GM23338 (cell line): ENCODE measurements at regions not wholly inside any gene's neighbourhood (a gene's known extent, or its start where the extent isn't known, plus 50 kb on each side); places are given as distances from the start of the nearest gene placed in this dataset.

ENCODE experiments used
- ATAC-seq: fragments of 200-7000 bp; cut with Tn5 transposase; 3 replicates; pipeline ENCODE4 v1.9.1; 2020
- DNase-seq: peaks from one replicate; pipeline ENCODE4 v3.0.0-alpha.2; 2015; ENCODE audit warnings: low spot score
- H2AFZ ChIP-seq: fragments of 200-600 bp; sonication (generic); 2 replicates; pipeline ENCODE4 v1.8.0; 2016; ENCODE audit warnings: antibody characterized with exemption, mild to moderate bottlenecking, moderate library complexity
- H3F3A ChIP-seq: fragments of 200-600 bp; sonication (generic); replicated peaks from 2 replicates; pipeline ENCODE4 v1.8.0; 2017; ENCODE audit warnings: antibody characterized with exemption, mixed run types, low read depth
- H3K27ac ChIP-seq: fragments of 200-600 bp; sonication (generic); 2 replicates; pipeline ENCODE4 v1.6.1; 2016; ENCODE audit warnings: low read depth
- H3K27me3 ChIP-seq: fragments of 200-600 bp; sonication (generic); 2 replicates; pipeline ENCODE4 v1.8.0; 2016; ENCODE audit warnings: mild to moderate bottlenecking, mixed run types, moderate library complexity; ENCODE audit not compliant: insufficient read depth
- H3K36me3 ChIP-seq: fragments of 200-600 bp; sonication (generic); 2 replicates; pipeline ENCODE4 v1.8.0; 2016; ENCODE audit warnings: mild to moderate bottlenecking; ENCODE audit not compliant: insufficient read depth
- H3K4me1 ChIP-seq: fragments of 200-600 bp; sonication (generic); 2 replicates; pipeline ENCODE4 v1.8.0; 2016; ENCODE audit warnings: mild to moderate bottlenecking, moderate library complexity; ENCODE audit not compliant: insufficient read depth
- H3K4me2 ChIP-seq: fragments of 200-600 bp; sonication (generic); 2 replicates; pipeline ENCODE4 v1.7.1; 2017; ENCODE audit warnings: mixed run types
- H3K4me3 ChIP-seq: fragments of 200-600 bp; sonication (generic); 2 replicates; pipeline ENCODE4 v1.6.1; 2016; ENCODE audit warnings: mixed run types
- H3K79me2 ChIP-seq: fragments of 200-600 bp; sonication (generic); replicated peaks from 2 replicates; pipeline ENCODE4 v1.8.0; 2017; ENCODE audit warnings: mild to moderate bottlenecking; ENCODE audit not compliant: insufficient read depth
- H3K9me2 ChIP-seq: fragments of 200-600 bp; sonication (generic); 2 replicates; pipeline ENCODE4 v1.8.0; 2017; ENCODE audit not compliant: insufficient read depth
- H4K20me1 ChIP-seq: fragments of 200-600 bp; sonication (generic); replicated peaks from 2 replicates; pipeline ENCODE4 v1.8.0; 2017; ENCODE audit warnings: mild to moderate bottlenecking; ENCODE audit not compliant: insufficient read depth
- H3K27ac Mint-ChIP-seq: 2 replicates; pipeline ENCODE4 v1.8.0; 2020; ENCODE audit warnings: inconsistent platforms, mild to moderate bottlenecking, moderate library complexity, mixed read lengths
- H3K27me3 Mint-ChIP-seq: 3 replicates; pipeline ENCODE4 v1.8.0; 2022; ENCODE audit warnings: low read depth, mild to moderate bottlenecking, moderate library complexity, mixed read lengths, inconsistent platforms; ENCODE audit not compliant: insufficient read depth, poor library complexity
- H3K36me3 Mint-ChIP-seq: 3 replicates; pipeline ENCODE4 v1.8.0; 2021; ENCODE audit warnings: low read depth, mild to moderate bottlenecking, inconsistent platforms, moderate library complexity, mixed read lengths
- H3K4me1 Mint-ChIP-seq: 3 replicates; pipeline ENCODE4 v1.8.0; 2020; ENCODE audit warnings: mild to moderate bottlenecking, inconsistent platforms, mixed read lengths
- H3K4me3 Mint-ChIP-seq: 3 replicates; pipeline ENCODE4 v1.8.0; 2021; ENCODE audit warnings: moderate library complexity, mild to moderate bottlenecking, inconsistent platforms, mixed read lengths
- H3K9me3 Mint-ChIP-seq: 3 replicates; pipeline ENCODE4 v1.8.0; 2020; ENCODE audit warnings: moderate library complexity, mild to moderate bottlenecking, inconsistent platforms, mixed read lengths
- CREB1 ChIP-seq: fragments of 250-450 bp; sonication (Bioruptor Pico); IDR thresholded peaks from 2 replicates; pipeline ENCODE4 v1.5.0; 2020; ENCODE audit warnings: low read depth, mild to moderate bottlenecking, moderate library complexity
- CTCF ChIP-seq, 2 experiments: fragments of 200-600 bp in 1 of 2; sonication (generic) in 1 of 2; conservative IDR thresholded peaks; 2 replicates each; pipeline versions ENCODE4 v1.5.1 to v1.6.1; 2016 to 2017; ENCODE audit warnings: antibody characterized with exemption in 2 of 2, low read depth in 2 of 2, mild to moderate bottlenecking in 2 of 2, moderate library complexity in 1 of 2
- ETS1 ChIP-seq: IDR thresholded peaks from 2 replicates; pipeline ENCODE4 v1.6.1; 2016; ENCODE audit warnings: antibody characterized with exemption
- EZH2 ChIP-seq: fragments of 200-600 bp; sonication (generic); IDR thresholded peaks from one replicate; pipeline ENCODE4 v1.8.0; 2017; ENCODE audit warnings: antibody characterized with exemption, mild to moderate bottlenecking, low read depth; ENCODE audit not compliant: unreplicated experiment
- EZH2phosphoT487 ChIP-seq: fragments of 200-600 bp; sonication (generic); IDR thresholded peaks from one replicate; pipeline ENCODE4 v1.8.1; 2018; ENCODE audit warnings: antibody characterized with exemption; ENCODE audit not compliant: unreplicated experiment
- JUNB ChIP-seq: IDR thresholded peaks from one replicate; pipeline ENCODE4 v1.6.1; 2016; ENCODE audit warnings: antibody characterized with exemption; ENCODE audit not compliant: unreplicated experiment
- NANOG ChIP-seq: IDR thresholded peaks from 2 replicates; pipeline ENCODE4 v1.6.1; 2016; ENCODE audit warnings: antibody characterized with exemption, borderline replicate concordance
- POLR2AphosphoS5 ChIP-seq: IDR thresholded peaks from 2 replicates; pipeline ENCODE4 v1.6.1; 2016; ENCODE audit warnings: antibody characterized with exemption, low read depth
- REST ChIP-seq: IDR thresholded peaks from one replicate; pipeline ENCODE4 v1.6.1; 2018; ENCODE audit warnings: antibody characterized with exemption; ENCODE audit not compliant: unreplicated experiment
- STAT1 ChIP-seq: IDR thresholded peaks from one replicate; pipeline ENCODE4 v1.6.1; 2016; ENCODE audit warnings: antibody characterized with exemption; ENCODE audit not compliant: unreplicated experiment
- ZNF114 ChIP-seq: fragments of 250-450 bp; sonication (Bioruptor Pico); IDR thresholded peaks from 2 replicates; pipeline ENCODE4 v1.5.0; 2020; ENCODE audit warnings: mild to moderate bottlenecking, moderate library complexity
- ZNF331 ChIP-seq: fragments of 250-450 bp; sonication (Bioruptor Pico); IDR thresholded peaks from 2 replicates; pipeline ENCODE4 v1.5.0; 2020; ENCODE audit warnings: low read depth, mild to moderate bottlenecking, moderate library complexity
- ZNF462 ChIP-seq: fragments of 250-450 bp; sonication (Bioruptor Pico); IDR thresholded peaks from 2 replicates; pipeline ENCODE4 v1.5.0; 2020; ENCODE audit warnings: mild to moderate bottlenecking, moderate library complexity

GRCh38 chr10:36075196-36075595, 433.1 kb upstream of the FZD8 start:
- no peak overlapping the region for H3K4me3 Mint-ChIP-seq
- TF ChIP-seq JUNB: no peak
- no peak for TF ChIP-seq NANOG
- TF ChIP-seq CTCF (conservative IDR thresholded peaks at IDR 0.05; ENCODE audit: low read depth in 2 of 2): no peak
- no peak for TF ChIP-seq EZH2
- no peak for TF ChIP-seq ETS1
- no peak for TF ChIP-seq STAT1
- no peak for TF ChIP-seq POLR2AphosphoS5
- no peak for TF ChIP-seq ZNF114 (CRISPR knock-in tag)
- TF ChIP-seq ZNF331 (CRISPR knock-in tag): no peak
- TF ChIP-seq ZNF462: no peak
- TF ChIP-seq EZH2phosphoT487: no peak
- TF ChIP-seq REST: no peak
- no peak for TF ChIP-seq CREB1 (CRISPR knock-in tag)
- no peaks in the 10 kb centered on the region for H3K36me3 ChIP-seq
- ATAC-seq (no peak), DNase-seq (no peak)
- H3K36me3 Mint-ChIP-seq: no peaks in the 10 kb centered on the region
- H3K27me3 Mint-ChIP-seq: no peaks in the 10 kb centered on the region
- H3K9me2 ChIP-seq: 0 out of 2 replicates have a peak, but pooled peaks cover 5% of the 10 kb centered on the region
- no peaks in the 10 kb centered on the region for H3F3A ChIP-seq
- H3K79me2 ChIP-seq: no peaks in the 10 kb centered on the region
- no peak overlapping the region for H2AFZ ChIP-seq
- no peaks in the 10 kb centered on the region for H4K20me1 ChIP-seq
- H3K27ac ChIP-seq: no peak overlapping the region
- H3K27ac Mint-ChIP-seq: no peak overlapping the region
- no peak overlapping the region for H3K4me2 ChIP-seq
- H3K4me1 ChIP-seq: no peaks in the 10 kb centered on the region
- no peaks in the 10 kb centered on the region for H3K4me1 Mint-ChIP-seq
- no peaks in the 10 kb centered on the region for H3K9me3 Mint-ChIP-seq
- no peaks in the 10 kb centered on the region for H3K27me3 ChIP-seq
- no peak overlapping the region for H3K4me3 ChIP-seq
